NCI-H748 (cell line): ENCODE measurements at regions not wholly inside any gene's neighbourhood (a gene's known extent, or its start where the extent isn't known, plus 50 kb on each side); places are given as distances from the start of the nearest gene placed in this dataset.
"Not testable (repeated sequence)": the region's sequence is repeated elsewhere in the genome, so short reads cannot be mapped to it uniquely, and the experiment has no call there.

Experiments
- DNase-seq: peaks from one replicate; lab custom pipeline; 2025; ENCODE audit not compliant: unreplicated experiment; lab: John Stamatoyannopoulos, UW

GRCh38 chr13:90448466-90449037, 898.9 kb upstream of the MIR17HG start:
- no peak for DNase-seq

- no peak for DNase-seq
These were observed 894.1 kb upstream of the MIR17HG start for GRCh38 chr13:90453342-90453741.

- no peak for DNase-seq
These were observed 893.4 kb upstream of the MIR17HG start for GRCh38 chr13:90454002-90454636.

- no peak for DNase-seq
These were observed 892.4 kb upstream of the MIR17HG start for GRCh38 chr13:90455067-90455466.

GRCh38 chr13:90455823-90456222, 891.7 kb upstream of the MIR17HG start:
- DNase-seq: peak; percentile 17

GRCh38 chr13:90461398-90461797, 886.1 kb upstream of the MIR17HG start:
- no peak for DNase-seq

GRCh38 chr13:90477216-90477615, 870.3 kb upstream of the MIR17HG start:
- no peak for DNase-seq

- DNase-seq: no peak
These were observed 863.6 kb upstream of the MIR17HG start for GRCh38 chr13:90483906-90484305.

- no peak for DNase-seq
These were observed 862.1 kb upstream of the MIR17HG start for GRCh38 chr13:90485436-90485835.

GRCh38 chr13:90492872-90493271, 854.6 kb upstream of the MIR17HG start:
- no peak for DNase-seq

- DNase-seq: no peak
These were observed 853.8 kb upstream of the MIR17HG start for GRCh38 chr13:90493667-90494066.

- DNase-seq: not testable (repeated sequence)
These were observed 852.6 kb upstream of the MIR17HG start for GRCh38 chr13:90494849-90495248.

GRCh38 chr13:90498096-90498495, 849.4 kb upstream of the MIR17HG start:
- DNase-seq: no peak

GRCh38 chr13:90498816-90499215, 848.7 kb upstream of the MIR17HG start:
- no peak for DNase-seq

- no peak for DNase-seq
These were observed 846.9 kb upstream of the MIR17HG start for GRCh38 chr13:90500569-90500968.

- no peak for DNase-seq
These were observed 845.3 kb upstream of the MIR17HG start for GRCh38 chr13:90502153-90502552.

- no peak for DNase-seq
These were observed 844.7 kb upstream of the MIR17HG start for GRCh38 chr13:90502762-90503161.

- no peak for DNase-seq
These were observed 837.2 kb upstream of the MIR17HG start for GRCh38 chr13:90510319-90510718.

GRCh38 chr13:90511903-90512302, 835.6 kb upstream of the MIR17HG start:
- DNase-seq: no peak

GRCh38 chr13:90514712-90515111, 832.8 kb upstream of the MIR17HG start:
- DNase-seq: not testable (repeated sequence)

GRCh38 chr13:90518417-90518816, 829.1 kb upstream of the MIR17HG start:
- no peak for DNase-seq

- DNase-seq: no peak
These were observed 828.3 kb upstream of the MIR17HG start for GRCh38 chr13:90519157-90519556.

- no peak for DNase-seq
These were observed 820.8 kb upstream of the MIR17HG start for GRCh38 chr13:90526711-90527110.
